ENCODE measurements at regions not wholly inside any gene's neighbourhood (a gene's known extent, or its start where the extent isn't known, plus 50 kb on each side); places are given as distances from the start of the nearest gene placed in this dataset.

DNA sequence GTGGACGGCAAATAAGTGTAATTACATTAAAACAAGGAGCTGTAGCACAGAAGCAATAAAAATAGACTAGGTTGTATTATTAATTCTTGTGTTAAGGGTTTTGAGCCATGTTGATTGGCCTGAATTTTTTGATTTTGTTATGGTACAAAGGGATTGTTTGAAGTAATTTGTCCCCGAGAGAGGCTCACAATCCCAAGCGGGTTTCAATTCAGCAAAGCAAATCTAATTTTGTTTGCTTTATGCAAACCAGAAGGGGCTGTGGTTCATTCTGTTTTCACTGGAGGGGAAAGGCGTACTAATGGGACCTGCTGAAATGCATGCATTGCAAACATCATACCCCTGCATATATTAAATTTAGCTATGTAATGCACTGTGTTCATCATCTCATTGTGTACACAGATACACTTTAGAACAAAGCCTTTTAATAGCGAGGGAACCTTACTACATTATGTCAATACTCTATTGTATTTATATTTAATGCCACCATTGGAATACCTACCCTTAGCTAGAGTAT is 379.5 kb upstream of the POU3F2 start:
- DNase-seq (ENCODE audit: low read depth in 2 of 2): no peak

DNA sequence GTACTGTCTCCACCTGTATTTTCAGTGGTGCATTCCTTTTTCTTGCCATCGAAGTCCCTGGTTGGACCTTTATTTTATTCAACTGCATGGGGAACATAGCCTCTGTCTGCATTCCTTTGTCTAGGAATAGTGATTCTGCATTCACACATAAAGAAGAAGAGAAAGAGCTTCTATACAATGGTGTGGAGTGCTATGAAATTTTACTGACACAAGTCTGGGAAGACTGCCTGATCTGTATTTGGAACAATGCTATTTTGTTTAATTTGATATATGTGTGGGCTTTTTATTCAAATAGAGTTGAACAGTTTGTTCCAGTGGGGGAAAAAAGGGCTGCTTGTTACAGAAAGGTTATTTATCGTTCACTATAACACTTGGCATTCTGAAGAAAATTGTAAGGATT is 375.7 kb upstream of the POU3F2 start:
- DNase-seq (ENCODE audit: low read depth in 2 of 2): no peak

DNA sequence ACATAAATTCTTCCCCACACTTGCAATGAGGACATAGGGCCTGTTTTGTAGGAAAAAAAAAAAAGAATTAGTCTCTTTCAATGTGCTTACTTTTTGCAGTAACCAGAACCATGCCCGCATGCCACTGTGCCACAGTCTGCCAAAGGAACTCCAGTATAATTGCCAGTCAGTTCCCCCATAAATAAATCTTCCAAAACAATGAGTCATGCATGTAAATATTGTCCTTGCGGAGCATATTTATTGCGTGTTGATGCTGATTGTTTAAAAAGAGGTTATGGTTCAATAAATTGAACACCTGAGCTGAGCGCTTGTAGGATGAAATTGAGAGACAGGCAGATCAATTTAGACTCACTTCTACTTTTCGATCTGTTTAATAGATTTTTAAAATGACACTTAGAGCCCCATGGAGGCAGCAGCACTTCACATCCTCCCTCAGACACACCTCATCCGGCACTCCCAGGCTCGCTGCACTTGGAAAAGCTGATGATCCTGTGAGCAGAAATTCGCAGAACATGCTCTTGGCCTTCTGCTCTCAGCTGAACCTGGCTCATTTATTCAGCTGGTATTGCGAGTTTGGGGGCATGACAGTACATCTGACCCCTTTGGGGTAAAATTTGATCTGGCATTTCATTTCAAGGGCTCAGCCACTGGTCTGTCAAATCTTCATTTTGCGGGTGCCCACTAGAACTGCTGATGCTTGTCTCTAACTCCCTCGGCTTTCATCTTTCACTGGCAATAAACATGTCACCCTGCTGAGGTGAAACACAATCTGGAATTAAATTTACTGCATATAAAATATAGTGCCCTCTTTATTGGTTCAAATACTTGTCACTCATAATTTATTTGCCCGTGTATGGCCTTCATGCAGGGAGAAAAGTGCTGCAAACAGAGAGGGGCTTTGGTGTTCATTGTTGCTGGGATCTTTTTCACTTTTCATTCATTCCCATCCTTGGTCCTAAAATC is 371.1 kb upstream of the POU3F2 start:
- DNase-seq (ENCODE audit: low read depth in 2 of 2): no peak

DNA sequence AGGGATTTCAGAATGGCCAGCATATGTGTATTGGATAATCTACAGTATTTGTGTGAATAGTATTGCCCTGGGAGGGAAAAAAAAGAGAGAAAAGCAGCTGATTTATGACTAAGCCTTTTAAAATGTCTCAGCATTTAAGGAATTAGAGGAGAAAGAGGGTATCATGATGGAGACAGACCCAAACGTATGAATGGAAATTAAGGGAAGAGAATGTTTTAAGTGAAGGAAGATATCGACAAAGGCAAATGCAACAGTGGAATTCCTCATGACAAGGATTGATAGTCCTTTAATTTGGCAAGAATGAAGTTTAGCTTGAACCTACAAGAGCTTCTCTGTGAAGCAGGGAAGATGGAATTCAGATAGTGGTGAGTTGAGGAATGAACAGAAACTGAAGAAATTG is 367.3 kb upstream of the POU3F2 start:
- DNase-seq (ENCODE audit: low read depth in 2 of 2): no peak

DNA sequence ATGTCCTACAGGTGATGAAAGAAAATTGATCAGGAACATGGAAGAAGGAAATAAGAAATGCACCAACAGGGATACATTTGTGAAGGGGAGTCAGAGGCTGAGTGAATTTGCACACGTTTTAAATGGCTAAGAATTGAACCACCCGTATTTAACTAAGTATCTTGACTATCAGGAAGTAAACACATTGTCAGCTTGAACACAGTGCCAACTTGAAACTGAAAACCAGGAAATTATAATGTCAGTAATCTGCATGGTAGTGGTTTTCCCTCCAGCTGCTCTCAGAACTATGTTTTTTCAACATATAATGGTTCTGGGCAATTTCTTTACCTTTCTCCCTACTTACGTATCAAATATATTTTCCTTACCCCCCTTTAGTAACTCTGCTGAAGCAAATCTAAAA is 366.5 kb upstream of the POU3F2 start:
- DNase-seq (ENCODE audit: low read depth in 2 of 2): no peak

DNA sequence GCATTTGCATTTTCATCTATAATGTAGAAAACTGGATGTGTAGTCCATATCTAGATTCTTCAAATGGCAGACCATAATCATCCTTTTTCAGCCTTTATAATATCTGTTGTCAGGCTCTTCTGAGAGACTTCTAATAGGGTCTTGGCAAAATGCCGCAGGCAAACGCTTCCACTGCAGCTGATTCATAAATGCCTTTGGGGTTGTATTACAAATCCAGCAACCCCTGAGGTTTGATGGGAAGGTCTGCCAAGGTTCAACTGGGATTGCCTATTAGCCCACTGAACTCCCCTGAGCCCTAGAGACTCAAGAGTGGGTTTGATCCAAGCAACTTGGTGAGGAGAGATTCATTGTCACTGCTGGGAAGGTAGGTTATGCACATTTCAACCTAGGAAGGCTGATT is 365.2 kb upstream of the POU3F2 start:
- no peak for DNase-seq (ENCODE audit: low read depth in 2 of 2)

DNA sequence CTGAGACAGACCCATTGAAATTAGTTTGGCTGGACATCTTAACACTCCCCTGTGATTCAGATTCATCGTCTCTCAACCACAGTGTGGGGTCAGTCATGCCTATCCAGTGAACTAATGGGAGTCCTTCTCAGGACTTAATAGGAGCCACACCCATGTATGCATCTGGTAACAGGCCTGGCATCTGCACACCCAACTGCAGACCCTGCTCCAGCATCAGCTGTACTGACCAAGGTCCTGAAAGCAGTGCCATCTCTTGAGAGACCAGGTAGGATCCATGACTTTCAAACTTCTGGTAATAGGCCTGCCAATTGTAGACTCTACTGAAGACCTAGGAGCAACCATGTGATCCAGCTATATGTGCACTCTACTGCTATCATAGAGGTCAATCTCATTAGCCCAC is 363.6 kb upstream of the POU3F2 start:
- DNase-seq (ENCODE audit: low read depth in 2 of 2): no peak

DNA sequence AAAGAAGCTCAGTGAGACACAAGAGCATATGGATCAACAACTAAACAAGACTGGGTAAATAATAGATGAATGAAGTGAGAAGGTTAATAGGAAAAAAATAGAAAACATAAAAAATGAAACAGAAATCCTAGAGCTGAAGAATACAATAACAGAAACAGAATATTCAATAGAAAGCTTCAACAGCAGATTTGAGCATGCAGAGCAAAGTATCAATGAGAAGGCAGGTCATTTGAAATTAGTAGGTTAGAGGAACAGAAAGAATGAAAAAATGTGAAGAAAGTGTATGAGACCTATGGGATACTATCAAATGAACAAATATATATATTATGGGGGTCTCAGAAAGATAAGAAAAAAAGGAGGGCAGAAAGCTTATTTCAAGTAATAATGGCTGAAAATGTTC is 362.9 kb upstream of the POU3F2 start:
- no peak for DNase-seq (ENCODE audit: low read depth in 2 of 2)

DNA sequence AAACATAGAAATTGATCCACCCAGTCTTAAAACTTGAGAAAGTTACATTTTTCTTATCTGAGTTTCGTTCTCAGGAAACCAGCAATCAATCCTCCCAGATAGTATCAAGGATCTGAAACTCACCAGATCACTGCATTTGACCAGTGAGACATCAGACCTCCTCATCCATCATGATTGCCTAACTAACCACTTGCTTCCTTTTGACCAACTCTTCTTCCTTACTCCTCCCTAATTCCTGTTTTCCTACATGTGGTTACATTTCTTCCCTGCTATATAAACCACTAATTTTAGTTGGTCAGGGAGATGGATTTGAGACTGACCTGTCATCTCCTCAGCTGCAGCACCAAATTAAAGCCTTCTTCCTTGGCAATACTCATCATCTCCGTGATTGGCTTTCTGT is 357.1 kb upstream of the POU3F2 start:
- no peak for DNase-seq (ENCODE audit: low read depth in 2 of 2)

DNA sequence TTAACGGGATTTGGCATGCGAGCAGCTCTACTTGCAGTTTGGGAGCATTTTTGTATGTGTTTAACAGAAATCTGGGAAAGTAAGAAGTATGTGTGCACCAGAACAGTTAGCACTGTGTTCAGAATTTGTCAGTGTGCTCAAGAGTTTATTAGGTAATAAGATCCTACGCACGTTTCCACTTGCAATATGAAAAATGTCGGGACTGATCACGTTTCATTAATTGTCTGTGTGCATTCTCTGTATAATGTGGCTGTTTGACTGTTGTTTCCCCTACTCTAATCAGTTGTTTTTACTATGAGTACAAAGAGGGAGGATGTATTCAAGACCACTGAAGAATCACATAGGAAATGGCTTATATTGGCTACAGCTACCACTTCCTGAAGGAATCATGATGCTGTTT is 349.7 kb upstream of the POU3F2 start:
- DNase-seq (ENCODE audit: low read depth in 2 of 2): no peak

DNA sequence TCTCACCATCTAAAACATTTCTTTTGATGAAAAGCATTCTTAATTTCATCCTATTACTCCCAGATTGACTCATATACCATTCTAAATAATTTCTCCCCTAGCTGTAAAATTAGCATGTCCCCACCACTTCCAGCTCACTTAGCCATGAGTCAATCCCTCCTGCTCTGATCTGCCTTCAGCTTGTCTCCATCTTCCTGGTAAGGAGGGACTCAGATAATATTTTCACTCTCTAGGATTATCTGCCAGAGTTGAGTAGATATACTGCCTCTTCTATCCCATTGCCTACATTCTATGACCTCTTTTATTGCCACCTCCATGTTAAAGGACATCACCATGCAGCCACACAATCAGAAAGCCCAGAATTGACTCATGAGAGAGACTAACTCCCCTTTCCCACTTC is 348.8 kb upstream of the POU3F2 start:
- DNase-seq (ENCODE audit: low read depth in 2 of 2): no peak

DNA sequence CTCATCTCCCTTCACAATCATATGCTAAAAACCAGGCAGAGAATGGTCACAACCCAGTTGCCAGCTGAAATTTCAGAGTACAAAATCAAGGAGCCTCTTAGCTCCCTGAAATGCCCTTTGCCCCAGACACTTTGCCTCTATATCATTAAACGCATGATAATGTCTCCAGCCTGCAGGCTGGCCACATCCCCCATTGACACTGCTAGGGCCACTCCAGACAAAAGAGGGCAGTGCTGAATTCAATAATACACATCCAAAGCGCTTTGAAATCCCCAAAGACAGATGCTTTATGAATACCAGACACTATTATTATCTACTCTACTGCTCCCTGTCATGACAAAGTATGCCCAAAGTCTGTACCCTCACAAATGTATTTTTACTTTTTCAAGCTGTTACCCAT is 348.3 kb upstream of the POU3F2 start:
- DNase-seq (ENCODE audit: low read depth in 2 of 2): no peak

DNA sequence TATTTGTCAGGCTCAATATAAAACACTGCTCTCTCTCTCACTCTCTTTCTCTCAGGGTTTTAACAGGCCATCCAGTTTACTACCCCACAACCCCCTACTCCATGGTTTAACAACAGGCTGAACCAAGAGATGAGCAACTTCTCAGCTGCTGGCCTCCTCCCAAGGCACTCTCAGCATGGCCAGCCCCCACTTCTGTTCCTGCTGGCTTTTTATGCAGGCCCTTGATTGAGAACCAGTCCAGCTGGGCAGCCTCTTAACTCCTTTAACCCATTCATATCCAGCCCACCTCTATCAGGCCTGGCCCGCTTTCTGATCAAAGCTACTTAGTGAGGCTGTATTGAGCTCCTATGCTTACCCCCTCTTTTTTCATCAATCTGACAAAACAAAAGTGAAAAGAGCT is 346.8 kb upstream of the POU3F2 start:
- DNase-seq (ENCODE audit: low read depth in 2 of 2): no peak

DNA sequence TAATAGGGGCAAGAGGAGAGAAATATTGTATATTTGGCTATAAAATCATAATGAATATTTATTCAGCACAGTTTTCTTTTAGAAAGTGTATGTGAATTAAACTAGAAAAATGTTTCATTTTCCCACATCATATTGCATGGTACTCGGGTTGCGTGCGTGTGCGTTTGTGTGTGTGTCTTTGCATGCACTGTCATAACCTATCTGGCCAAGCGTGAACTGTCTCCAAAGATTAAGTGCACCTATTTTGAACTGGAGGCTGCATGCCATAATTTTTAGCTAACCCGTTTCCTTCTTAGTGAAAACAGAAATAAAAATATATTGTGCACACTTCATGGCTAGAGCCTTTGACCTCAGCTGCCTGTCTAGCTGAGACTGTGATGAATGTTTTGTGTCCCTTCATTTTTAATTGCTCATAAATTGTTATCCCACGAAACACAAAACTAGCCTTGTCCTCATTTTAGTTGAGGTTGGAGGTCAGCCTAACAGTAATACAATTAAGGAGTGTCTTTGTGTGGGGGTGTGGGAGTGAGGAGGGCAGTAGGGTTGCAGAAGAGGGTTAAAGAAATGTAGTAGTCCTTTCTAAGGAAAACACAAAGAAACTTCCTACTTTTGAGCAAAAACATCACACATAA is 336.1 kb upstream of the POU3F2 start:
- DNase-seq (ENCODE audit: low read depth in 2 of 2): no peak

DNA sequence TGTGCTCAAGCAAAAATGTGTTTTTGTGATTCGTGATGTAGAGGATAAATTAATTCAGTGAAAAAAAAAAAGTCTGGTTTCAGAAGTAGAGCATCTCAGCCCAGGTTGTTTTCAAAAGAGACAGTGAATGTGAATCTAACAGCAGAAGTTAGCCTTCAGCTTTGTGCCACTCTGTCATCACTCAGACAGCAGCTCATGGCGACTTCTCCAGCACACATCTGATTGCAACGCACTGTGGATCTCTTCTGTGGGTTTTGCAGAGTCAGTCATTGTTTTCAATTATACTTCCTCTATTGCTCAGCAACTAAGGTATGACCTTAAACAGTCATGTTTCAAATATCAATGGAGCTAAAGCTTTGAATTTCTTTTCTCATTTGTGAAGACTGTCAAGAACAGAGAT is 335.5 kb upstream of the POU3F2 start:
- no peak for DNase-seq (ENCODE audit: low read depth in 2 of 2)

DNA sequence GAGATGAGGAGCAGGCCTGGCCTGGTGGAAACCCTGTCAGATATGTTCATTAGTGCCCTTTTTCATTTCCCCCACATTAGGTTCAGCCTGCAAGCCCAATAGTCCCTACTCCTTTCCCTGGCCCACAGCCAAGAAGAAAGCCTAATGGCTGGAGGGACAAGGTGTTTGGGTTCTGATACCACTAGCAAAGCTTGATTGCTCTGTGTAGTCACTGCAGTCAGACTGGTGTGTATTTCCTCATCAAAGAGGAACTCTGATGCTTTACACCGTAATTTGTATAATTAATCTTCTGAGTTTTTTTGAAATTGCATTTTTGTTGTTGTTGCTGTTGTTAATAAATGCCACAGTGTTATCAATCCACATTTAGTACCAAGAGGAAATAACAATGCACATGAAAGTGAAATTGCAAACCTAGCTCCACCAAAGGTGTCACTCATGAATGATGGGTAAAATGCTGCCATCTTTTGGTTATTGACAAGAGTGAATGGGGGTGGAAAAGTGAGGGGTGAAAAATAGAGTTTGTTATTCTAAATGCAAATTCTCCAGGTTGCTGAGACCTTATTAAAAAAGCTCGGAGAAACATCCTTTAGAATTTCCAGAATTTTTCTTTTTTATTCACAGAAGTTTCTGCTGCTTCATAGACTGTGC is 320.2 kb upstream of the POU3F2 start:
- DNase-seq (ENCODE audit: low read depth in 2 of 2): no peak

DNA sequence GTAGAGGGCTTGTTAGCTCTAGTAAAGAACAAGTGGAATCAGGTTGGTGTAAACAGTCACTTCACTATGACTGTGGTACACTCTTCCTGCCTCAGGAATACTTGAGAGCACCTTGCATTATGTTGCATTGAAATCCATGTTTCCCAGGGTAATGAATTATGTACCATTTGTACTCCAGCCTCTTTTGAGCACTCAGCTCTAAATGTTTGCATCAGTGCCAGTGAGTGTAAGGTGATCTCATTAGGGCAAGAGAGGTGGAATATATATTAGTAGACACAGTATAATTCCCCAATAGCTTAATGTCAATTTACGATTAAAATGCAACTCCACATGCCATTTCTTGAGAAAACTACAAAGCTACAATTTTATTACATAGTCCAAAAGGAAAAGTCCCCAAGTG is 319.6 kb upstream of the POU3F2 start:
- no peak for DNase-seq (ENCODE audit: low read depth in 2 of 2)

DNA sequence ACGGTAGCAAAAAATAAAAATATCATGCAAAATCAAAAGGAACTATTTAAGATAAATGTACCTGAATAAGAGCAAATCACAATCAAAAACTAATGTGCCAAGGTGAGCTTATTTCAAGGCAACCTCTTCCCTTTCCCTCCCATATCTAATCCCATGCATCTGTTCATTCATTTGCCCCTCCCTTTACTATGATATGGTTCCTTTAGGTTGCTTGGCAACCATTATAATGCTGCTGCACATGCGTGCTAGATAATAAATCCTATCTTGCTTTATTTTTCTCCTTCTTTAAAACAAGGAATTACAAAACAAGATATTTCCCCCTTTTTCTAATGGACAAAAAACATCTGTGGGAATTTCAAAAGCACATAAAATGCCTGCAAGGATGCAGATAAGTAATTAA is 318.2 kb upstream of the POU3F2 start:
- DNase-seq (ENCODE audit: low read depth in 2 of 2): no peak

DNA sequence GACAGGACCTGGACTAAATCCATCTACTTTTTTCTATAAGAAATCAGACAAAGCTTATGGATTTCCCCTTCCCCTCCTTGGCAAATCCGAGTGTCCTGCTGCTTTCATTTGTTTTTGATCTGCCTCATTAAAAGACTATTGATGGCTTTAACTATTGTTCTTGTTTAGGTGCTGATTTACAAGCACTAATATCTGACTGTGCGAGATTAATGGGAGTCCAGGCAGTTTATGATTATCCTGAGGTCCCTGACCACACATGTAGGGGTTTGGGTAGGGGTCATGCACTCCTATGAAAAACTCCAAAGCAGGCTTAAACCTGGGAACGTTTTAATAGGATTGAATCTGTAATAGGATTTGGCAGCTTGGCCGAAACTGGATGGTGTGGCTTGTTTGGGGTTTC is 317.5 kb upstream of the POU3F2 start:
- no peak for DNase-seq (ENCODE audit: low read depth in 2 of 2)

DNA sequence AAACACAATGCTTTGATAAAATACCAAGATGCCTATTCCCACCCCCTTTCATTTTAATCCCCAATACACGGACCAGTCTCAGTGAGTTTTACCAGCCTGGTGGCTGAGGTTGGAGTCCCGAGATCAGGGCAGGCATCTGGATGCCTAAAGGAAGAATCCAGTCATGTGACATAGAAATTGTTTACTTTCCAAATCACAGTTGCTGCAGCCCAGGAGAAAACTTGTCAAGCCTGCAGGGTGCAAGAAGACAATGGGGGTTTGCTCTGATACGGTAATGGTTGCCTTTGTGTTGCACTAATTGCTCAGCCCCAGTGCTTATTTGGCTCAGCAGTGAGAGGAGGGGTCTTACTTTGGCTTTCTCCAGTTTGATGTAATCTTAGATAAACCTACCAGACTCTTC is 308.5 kb upstream of the POU3F2 start:
- no peak for DNase-seq (ENCODE audit: low read depth in 2 of 2)

DNA sequence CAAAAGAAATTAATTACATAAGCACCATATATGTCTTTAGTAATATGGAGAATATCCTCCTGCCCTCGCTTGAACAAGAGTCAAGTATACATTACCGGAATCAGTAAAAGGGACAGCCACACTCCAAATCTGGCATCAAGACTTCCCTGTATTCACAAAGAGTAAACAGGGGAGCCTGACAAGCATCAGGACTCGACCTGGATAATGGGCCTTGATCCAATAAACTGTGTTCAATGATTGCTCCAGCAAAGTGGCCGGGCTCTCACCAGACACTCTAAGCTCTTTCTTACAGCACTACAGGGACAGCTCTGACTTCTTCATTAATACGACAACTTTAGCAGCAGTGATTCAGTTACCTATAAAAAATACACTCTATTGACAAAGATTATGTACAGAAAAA is 307.9 kb upstream of the POU3F2 start:
- DNase-seq (ENCODE audit: low read depth in 2 of 2): no peak

DNA sequence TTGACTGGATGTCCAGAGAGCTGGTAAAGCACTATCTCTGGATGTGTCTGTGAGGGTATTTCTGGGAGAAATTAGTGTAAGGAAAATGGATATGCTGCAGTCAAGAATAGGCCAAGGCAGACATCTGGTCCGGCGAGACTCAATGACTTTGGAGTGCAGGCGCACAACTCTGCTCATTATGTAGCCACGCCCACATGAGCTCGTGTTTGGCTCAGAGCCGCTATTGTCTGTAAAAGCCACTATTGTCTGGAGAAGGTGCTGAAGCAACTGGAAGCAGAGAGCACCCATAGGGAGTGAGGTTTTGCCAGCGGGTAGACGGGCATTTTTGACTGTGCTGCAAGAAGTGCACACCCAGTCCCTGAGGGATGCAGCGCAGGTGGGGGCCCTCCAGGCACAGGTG is 305.0 kb upstream of the POU3F2 start:
- no peak for DNase-seq (ENCODE audit: low read depth in 2 of 2)

DNA sequence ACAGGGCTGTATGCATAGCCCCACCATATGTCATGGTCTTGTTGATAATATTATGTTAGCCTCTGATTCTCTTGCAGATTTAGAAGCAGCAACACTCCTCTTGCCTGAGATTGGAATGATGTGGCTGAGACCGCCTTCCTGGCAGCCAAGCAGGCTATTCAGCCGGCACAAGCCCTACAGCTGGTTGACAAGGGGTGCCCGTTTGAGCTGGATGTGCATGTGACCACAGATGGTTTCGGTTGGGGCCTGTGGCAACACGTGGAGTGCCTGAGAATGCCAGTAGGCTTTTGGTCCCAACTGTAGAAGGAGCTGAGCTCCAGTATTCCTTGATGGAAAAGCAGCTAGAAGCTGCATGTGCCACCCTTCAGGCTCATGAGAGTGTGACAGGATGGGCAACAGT is 303.6 kb upstream of the POU3F2 start:
- no peak for DNase-seq (ENCODE audit: low read depth in 2 of 2)
